ENCODE measurements at regions not wholly inside any gene's neighbourhood (a gene's known extent, or its start where the extent isn't known, plus 50 kb on each side); places are given as distances from the start of the nearest gene placed in this dataset.

DNA sequence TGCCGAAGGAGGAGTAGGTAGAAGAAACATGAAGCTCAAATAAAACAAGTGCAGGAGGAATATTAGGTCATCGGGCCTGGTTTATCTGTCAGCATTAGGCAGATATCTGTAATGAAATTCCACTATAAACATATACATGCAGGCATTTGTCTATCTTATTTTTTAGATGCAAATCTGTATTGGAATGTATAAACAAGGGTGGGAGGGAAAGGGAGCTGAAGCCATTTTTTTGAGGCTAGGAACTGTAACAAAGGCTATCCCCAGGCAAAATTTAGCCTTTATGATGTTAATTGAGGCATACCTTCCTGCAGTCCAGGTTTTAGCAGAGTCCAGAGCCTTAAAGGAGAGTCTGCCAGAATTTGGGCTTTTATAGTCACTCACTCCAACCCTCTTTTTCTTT is 72.5 kb downstream of the PHLDA1 start:
- H3K4me1 ChIP-seq (ENCODE audit: control insufficient read depth, insufficient read depth, low read length) = no peaks in the 10 kb centered on the region
- H3K9me3 ChIP-seq (replicated peaks; ENCODE audit: control insufficient read depth, low read depth, low read length) = no peaks in the 10 kb centered on the region
- H3K4me3 ChIP-seq (ENCODE audit: low read length) = no peak overlapping the region
- H3K27me3 ChIP-seq (ENCODE audit: control insufficient read depth, insufficient read depth, low read length) = no peaks in the 10 kb centered on the region
- no peak overlapping the region for H3K27ac ChIP-seq (ENCODE audit: low read length)
- no peak for DNase-seq
- H3K36me3 ChIP-seq (ENCODE audit: control insufficient read depth, insufficient read depth, low read length) = no peaks in the 10 kb centered on the region
- WGBS (ENCODE audit: insufficient coverage) = no CpG with 5 or more reads among the region's 2 CpGs

DNA sequence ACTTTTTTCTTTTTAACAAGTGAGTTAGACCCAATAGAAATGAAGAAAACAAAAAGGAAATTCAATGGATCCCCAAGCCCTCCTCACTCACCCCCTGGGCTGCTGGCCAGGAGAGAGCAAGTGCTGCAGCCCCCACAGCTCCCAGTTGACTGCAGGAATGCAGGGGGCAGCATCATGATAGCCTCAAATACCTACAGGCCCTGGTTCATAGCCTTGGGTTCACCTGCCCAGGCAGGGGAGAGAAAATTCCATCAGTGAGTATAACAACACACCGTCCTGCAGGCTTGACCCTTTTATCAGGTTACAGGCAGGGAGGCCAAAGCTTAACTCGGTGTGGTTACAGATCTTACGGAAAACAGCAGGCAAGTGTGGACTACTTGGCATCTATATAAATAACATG is 76.3 kb downstream of the PHLDA1 start:
- 100% methylated on average over 1 of the region's 3 CpGs for WGBS (ENCODE audit: insufficient coverage)
- no peak overlapping the region for H3K4me3 ChIP-seq (ENCODE audit: low read length)
- peaks cover 4% of the 10 kb centered on the region for H3K4me1 ChIP-seq (ENCODE audit: control insufficient read depth, insufficient read depth, low read length)
- DNase-seq = no peak
- H3K27me3 ChIP-seq (ENCODE audit: control insufficient read depth, insufficient read depth, low read length) = no peaks in the 10 kb centered on the region
- H3K36me3 ChIP-seq (ENCODE audit: control insufficient read depth, insufficient read depth, low read length) = no peaks in the 10 kb centered on the region
- H3K9me3 ChIP-seq (replicated peaks; ENCODE audit: control insufficient read depth, low read depth, low read length) = no peaks in the 10 kb centered on the region
- H3K27ac ChIP-seq (ENCODE audit: low read length) = no peak overlapping the region

DNA sequence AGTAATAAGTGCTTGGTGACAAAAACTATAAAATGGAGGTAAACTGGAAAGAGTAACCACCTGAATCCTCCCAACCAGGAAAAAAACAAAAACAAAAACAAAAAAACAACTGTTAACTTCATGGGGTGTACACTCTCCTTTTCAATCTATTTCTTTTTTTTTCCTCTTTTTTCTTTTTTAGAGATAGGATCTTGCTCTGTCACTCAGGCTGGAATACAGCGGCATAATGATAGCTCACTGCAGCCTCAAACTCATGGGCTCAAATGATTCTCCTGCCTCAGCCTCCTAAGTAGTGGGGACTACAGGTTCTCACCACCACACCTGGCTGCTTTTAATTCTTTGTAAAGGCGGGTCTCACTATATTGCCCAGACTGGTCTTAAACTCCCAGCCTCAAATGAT is 76.8 kb downstream of the PHLDA1 start:
- Histone ChIP-seq H3K27ac (ENCODE audit: low read length) (no peak overlapping the region), H3K9me3 (replicated peaks; ENCODE audit: control insufficient read depth, low read depth, low read length) (no peaks in the 10 kb centered on the region), H3K4me3 (ENCODE audit: low read length) (no peak overlapping the region), H3K27me3 (ENCODE audit: control insufficient read depth, insufficient read depth, low read length) (no peaks in the 10 kb centered on the region), H3K36me3 (ENCODE audit: control insufficient read depth, insufficient read depth, low read length) (no peaks in the 10 kb centered on the region), H3K4me1 (ENCODE audit: control insufficient read depth, insufficient read depth, low read length) (peaks cover 4% of the 10 kb centered on the region)
- DNase-seq = no peak
- WGBS (ENCODE audit: insufficient coverage) = 92% methylated on average over 2 of the region's 2 CpGs

DNA sequence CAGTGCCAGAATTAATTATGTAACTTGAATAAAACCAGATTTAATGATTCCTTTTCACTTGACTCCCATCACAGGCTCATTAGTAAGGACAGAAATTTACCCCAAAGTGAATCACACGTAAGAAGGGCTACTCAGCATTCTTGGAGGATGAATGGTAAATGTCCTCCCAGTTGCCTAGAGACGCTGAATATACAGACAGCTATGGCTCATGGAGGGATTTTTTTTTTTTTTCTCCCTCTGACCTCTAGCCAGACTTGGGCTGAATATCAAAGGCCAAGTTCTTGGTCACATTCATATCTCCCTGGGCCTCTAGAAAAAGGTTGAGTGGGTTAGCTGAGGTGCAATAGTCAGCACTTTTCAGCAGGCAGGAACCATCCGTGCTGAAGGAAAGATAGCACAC is 77.5 kb downstream of the PHLDA1 start:
- no peak overlapping the region for H3K4me3 ChIP-seq (ENCODE audit: low read length)
- no peaks in the 10 kb centered on the region for H3K9me3 ChIP-seq (replicated peaks; ENCODE audit: control insufficient read depth, low read depth, low read length)
- H3K27ac ChIP-seq (ENCODE audit: low read length) = no peak overlapping the region
- DNase-seq = no peak
- no peaks in the 10 kb centered on the region for H3K27me3 ChIP-seq (ENCODE audit: control insufficient read depth, insufficient read depth, low read length)
- H3K36me3 ChIP-seq (ENCODE audit: control insufficient read depth, insufficient read depth, low read length) = no peaks in the 10 kb centered on the region
- no CpG with 5 or more reads among the region's 3 CpGs for WGBS (ENCODE audit: insufficient coverage)
- H3K4me1 ChIP-seq (ENCODE audit: control insufficient read depth, insufficient read depth, low read length) = peaks cover 4% of the 10 kb centered on the region

DNA sequence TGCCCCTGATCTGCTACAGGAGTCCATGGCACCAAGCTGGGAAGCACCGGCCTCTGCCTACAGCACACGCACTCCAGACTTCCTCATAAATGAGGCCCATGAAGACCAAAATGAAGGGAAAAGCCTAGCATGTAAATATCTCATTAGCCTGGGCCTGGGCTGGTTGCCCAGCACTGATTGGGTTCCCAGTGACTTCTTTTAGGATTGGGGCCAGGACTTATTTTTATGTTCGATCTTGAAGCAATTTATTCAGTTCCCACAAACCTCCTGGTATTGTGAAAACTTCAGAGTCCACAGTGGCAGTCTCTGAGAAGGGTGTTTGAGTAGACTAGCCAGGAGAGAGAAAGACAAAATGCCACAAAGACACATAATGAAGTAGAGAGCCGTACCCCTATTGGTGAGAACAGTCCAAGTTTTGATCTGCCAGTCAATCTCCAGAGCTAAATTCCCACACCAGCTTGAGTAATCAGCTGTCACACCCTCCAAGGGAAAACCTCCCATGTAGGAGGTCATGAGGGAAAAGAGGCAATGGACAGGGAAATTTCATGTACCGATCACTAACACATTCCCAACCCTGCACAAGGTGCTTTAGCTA is 78.2 kb downstream of the PHLDA1 start:
- WGBS (ENCODE audit: insufficient coverage) = no CpG with 5 or more reads among the region's 5 CpGs
- Histone ChIP-seq H3K9me3 (replicated peaks; ENCODE audit: control insufficient read depth, low read depth, low read length) (no peaks in the 10 kb centered on the region), H3K4me1 (ENCODE audit: control insufficient read depth, insufficient read depth, low read length) (peaks cover 4% of the 10 kb centered on the region), H3K4me3 (ENCODE audit: low read length) (no peak overlapping the region), H3K36me3 (ENCODE audit: control insufficient read depth, insufficient read depth, low read length) (no peaks in the 10 kb centered on the region), H3K27ac (ENCODE audit: low read length) (no peak overlapping the region), H3K27me3 (ENCODE audit: control insufficient read depth, insufficient read depth, low read length) (no peaks in the 10 kb centered on the region)
- peak; percentile 42 for DNase-seq

DNA sequence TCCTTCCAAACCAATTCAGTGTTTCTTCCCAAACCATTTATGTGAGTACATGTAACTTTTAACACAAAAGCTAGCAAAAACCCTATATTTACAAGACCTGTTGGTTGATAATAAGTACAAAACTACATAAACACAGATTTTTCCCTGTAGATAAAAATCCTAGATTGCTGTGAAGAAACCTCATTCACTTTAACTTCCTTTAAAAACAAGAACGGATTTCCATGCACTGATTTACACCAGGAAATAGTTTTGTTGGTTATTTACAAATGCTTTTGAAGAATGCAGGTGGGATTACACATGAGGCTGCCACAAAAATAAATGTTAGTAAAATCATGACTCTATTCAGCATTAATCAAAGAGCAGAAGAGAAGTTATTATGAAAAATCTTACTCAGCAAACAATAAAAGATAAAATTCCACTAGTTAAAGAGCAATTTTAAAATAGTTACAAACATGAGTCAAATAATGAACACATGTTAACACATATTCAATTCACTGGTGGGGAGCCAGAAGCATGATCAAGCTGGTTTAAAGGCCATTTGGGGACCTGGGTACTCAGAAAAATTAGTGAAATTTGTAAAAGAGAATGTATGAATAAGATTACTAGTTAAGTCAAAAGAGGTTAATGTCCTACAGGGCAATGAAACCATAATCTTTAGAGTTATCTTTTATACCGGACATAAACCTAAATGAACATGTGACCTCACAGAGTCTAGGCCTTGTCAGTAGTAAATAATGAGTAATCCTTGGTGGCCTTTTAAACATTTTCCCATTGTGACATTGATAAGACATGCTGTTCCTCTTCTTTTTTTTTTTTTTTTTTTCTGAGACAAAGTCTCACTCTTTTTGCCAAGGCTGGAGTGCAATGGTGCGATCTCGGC is 79.9 kb downstream of the PHLDA1 start:
- Histone ChIP-seq H3K27me3 (ENCODE audit: control insufficient read depth, insufficient read depth, low read length) (no peaks in the 10 kb centered on the region), H3K36me3 (ENCODE audit: control insufficient read depth, insufficient read depth, low read length) (no peaks in the 10 kb centered on the region), H3K4me3 (ENCODE audit: low read length) (no peak overlapping the region), H3K27ac (ENCODE audit: low read length) (no peak overlapping the region), H3K9me3 (replicated peaks; ENCODE audit: control insufficient read depth, low read depth, low read length) (no peaks in the 10 kb centered on the region), H3K4me1 (ENCODE audit: control insufficient read depth, insufficient read depth, low read length) (peaks cover 4% of the 10 kb centered on the region)
- DNase-seq = no peak
- no CpG with 5 or more reads among the region's 4 CpGs for WGBS (ENCODE audit: insufficient coverage)

DNA sequence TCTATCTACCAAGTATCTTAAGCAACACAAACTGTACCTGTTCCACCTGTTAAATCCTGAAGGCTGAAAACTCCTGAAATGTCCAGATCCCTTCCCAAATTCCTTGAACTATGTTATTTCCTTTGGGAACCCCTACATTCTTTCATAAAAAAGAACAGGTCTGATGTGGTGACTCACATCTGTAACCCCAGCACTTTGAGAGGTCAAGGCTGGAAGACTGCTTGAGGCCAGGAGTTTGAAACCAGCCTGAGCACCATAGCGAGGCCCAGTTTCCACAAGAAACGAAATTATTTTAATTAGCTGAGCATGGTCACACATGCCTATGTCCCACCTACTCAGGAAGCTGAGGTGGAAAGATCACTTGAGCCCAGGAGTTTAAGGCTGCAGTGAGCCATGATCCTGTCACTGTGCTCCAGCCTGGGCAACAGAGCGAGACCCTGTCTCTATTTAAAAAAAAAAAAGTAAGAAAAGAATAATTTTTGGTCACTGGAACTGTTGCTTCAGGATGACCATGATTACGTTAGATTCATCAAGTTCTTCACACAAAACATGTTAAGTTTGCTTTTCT is 84.3 kb downstream of the PHLDA1 start:
- DNase-seq = no peak
- no peaks in the 10 kb centered on the region for H3K36me3 ChIP-seq (ENCODE audit: control insufficient read depth, insufficient read depth, low read length)
- no peak overlapping the region for H3K4me3 ChIP-seq (ENCODE audit: low read length)
- WGBS (ENCODE audit: insufficient coverage) = no CpG with 5 or more reads among the region's 4 CpGs
- no peaks in the 10 kb centered on the region for H3K9me3 ChIP-seq (replicated peaks; ENCODE audit: control insufficient read depth, low read depth, low read length)
- no peak overlapping the region for H3K27ac ChIP-seq (ENCODE audit: low read length)
- H3K4me1 ChIP-seq (ENCODE audit: control insufficient read depth, insufficient read depth, low read length) = no peaks in the 10 kb centered on the region
- H3K27me3 ChIP-seq (ENCODE audit: control insufficient read depth, insufficient read depth, low read length) = no peaks in the 10 kb centered on the region

DNA sequence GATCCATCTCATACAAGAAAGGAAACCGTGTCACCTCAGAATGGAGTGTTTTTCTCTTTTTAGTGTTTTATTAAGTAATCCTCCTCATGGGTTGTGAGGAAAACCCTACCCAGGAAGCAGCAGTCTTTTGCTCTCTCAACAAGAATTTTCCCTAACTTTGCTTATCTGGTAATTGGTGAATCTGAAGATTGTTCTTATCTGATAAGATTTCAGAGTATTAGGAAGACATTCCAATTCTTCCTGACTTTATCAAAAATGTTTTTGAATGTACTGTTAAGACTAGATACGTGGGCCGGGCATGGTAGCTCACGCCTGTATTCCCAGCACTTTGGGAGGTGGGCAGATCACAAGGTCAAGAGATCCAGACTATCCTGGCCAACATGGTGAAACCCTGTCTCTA is 86.0 kb downstream of the PHLDA1 start:
- Histone ChIP-seq H3K4me3 (ENCODE audit: low read length) (no peak overlapping the region), H3K27ac (ENCODE audit: low read length) (no peak overlapping the region), H3K4me1 (ENCODE audit: control insufficient read depth, insufficient read depth, low read length) (no peaks in the 10 kb centered on the region), H3K36me3 (ENCODE audit: control insufficient read depth, insufficient read depth, low read length) (no peaks in the 10 kb centered on the region), H3K9me3 (replicated peaks; ENCODE audit: control insufficient read depth, low read depth, low read length) (no peaks in the 10 kb centered on the region), H3K27me3 (ENCODE audit: control insufficient read depth, insufficient read depth, low read length) (no peaks in the 10 kb centered on the region)
- DNase-seq = no peak
- whole genome bisulfite sequencing (ENCODE audit: insufficient coverage) = 100% methylated on average over 3 of the region's 4 CpGs

DNA sequence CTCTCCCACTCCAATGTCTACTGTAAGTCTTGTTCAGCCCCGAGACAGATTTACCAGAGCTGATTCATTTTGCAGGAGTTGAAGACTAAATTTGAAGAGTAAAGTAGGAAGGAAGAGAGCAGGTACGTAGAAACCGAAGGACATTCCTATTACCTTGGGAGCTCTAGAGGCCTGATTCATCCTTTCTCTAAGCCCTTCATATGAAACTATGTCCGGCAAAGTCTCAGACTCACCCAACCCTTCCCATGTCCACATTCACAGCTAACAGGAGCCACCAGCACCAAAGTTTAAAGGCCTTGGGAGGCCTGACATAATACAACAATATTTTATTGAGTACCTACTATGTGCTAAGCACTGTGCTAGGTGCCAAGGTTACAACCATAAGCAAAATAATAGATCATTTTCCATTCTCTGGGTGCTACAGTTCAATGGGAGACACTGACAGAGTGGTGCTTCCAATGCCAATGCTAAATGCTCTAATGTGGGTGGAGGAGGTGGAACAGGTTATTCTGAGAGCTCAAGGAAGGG is 86.6 kb downstream of the PHLDA1 start:
- no peaks in the 10 kb centered on the region for H3K4me1 ChIP-seq (ENCODE audit: control insufficient read depth, insufficient read depth, low read length)
- H3K36me3 ChIP-seq (ENCODE audit: control insufficient read depth, insufficient read depth, low read length) = no peaks in the 10 kb centered on the region
- no peak overlapping the region for H3K4me3 ChIP-seq (ENCODE audit: low read length)
- no peaks in the 10 kb centered on the region for H3K27me3 ChIP-seq (ENCODE audit: control insufficient read depth, insufficient read depth, low read length)
- no peak overlapping the region for H3K27ac ChIP-seq (ENCODE audit: low read length)
- no peak for DNase-seq
- whole genome bisulfite sequencing (ENCODE audit: insufficient coverage) = 100% methylated on average over 1 of the region's 4 CpGs
- no peaks in the 10 kb centered on the region for H3K9me3 ChIP-seq (replicated peaks; ENCODE audit: control insufficient read depth, low read depth, low read length)

DNA sequence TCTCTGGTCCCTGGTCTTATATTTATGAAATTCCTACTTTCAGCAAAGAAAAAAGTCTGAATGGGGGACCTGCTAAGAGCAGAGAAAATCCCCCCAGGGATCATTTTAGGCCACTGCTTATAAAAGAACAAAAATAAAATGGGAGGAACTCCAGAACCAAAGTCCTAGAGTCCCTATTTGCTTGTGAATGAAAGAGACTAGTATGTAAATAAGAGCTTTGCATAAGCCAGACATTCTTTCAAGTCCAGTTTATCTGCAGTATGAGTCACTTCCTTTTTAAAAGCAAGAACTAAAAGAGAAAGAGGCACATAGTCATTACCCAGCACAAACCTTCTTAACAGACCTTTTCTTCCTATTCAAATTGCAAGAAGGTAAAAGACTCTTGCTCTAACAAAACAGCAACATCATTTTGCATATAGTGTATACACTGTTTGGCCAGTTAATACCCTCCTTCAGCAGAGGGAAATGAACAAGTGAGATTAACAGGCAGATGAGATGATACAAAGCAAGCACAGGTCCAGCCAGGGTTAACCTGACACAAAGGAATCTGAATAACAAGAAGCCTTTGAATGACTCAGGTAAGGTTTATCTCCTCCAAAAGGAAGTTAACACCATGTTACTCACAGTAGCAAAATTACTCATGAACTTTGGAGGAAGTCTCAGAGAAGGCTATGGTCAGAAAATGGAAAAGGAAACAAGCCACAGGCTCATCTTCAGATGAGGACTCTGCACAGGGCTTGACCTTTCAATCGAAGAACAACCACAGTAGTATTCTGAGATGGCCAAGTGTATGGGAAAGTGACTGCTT is 87.3 kb downstream of the PHLDA1 start:
- peak; percentile 55 for DNase-seq
- H3K9me3 ChIP-seq (replicated peaks; ENCODE audit: control insufficient read depth, low read depth, low read length) = no peaks in the 10 kb centered on the region
- H3K27me3 ChIP-seq (ENCODE audit: control insufficient read depth, insufficient read depth, low read length) = no peaks in the 10 kb centered on the region
- H3K4me3 ChIP-seq (ENCODE audit: low read length) = no peak overlapping the region
- no peaks in the 10 kb centered on the region for H3K4me1 ChIP-seq (ENCODE audit: control insufficient read depth, insufficient read depth, low read length)
- H3K27ac ChIP-seq (ENCODE audit: low read length) = no peak overlapping the region
- no peaks in the 10 kb centered on the region for H3K36me3 ChIP-seq (ENCODE audit: control insufficient read depth, insufficient read depth, low read length)
- WGBS (ENCODE audit: insufficient coverage) = no CpG with 5 or more reads among the region's 1 CpG
